ENCODE measurements at regions not wholly inside any gene's neighbourhood (a gene's known extent, or its start where the extent isn't known, plus 50 kb on each side); places are given as distances from the start of the nearest gene placed in this dataset.

GRCh38 chr10:121169406-121169805, 318.2 kb downstream of the WDR11 start:
- TF ChIP-seq, protein P1, sequence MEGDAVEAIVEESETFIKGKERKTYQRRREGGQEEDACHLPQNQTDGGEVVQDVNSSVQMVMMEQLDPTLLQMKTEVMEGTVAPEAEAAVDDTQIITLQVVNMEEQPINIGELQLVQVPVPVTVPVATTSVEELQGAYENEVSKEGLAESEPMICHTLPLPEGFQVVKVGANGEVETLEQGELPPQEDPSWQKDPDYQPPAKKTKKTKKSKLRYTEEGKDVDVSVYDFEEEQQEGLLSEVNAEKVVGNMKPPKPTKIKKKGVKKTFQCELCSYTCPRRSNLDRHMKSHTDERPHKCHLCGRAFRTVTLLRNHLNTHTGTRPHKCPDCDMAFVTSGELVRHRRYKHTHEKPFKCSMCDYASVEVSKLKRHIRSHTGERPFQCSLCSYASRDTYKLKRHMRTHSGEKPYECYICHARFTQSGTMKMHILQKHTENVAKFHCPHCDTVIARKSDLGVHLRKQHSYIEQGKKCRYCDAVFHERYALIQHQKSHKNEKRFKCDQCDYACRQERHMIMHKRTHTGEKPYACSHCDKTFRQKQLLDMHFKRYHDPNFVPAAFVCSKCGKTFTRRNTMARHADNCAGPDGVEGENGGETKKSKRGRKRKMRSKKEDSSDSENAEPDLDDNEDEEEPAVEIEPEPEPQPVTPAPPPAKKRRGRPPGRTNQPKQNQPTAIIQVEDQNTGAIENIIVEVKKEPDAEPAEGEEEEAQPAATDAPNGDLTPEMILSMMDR (IDR thresholded peaks at IDR 0.05): no peak
- TF ChIP-seq EP300 (IDR thresholded peaks at IDR 0.05) (no peak), POLR2A (IDR thresholded peaks at IDR 0.05) (no peak), POLR2AphosphoS5 (IDR thresholded peaks at IDR 0.05) (no peak)

Measured in stomach (tissue), 4 donors.